CD4-positive, alpha-beta memory T cell (primary cell): ENCODE measurements at regions not wholly inside any gene's neighbourhood (a gene's known extent, or its start where the extent isn't known, plus 50 kb on each side); places are given as distances from the start of the nearest gene placed in this dataset.

Experiments
- CTCF ChIA-PET: fragments of 350-600 bp; sonication (Branson Sonifier 250); formaldehyde crosslinking; loops from one replicate; lab custom pipeline; 2021; ENCODE audit warnings: inconsistent platforms; ENCODE audit not compliant: partially characterized antibody; lab: Charles Lee
- POLR2A ChIA-PET: fragments of 350-600 bp; sonication (Branson Sonifier 250); formaldehyde crosslinking; loops from one replicate; lab custom pipeline; 2021; ENCODE audit not compliant: partially characterized antibody; lab: Charles Lee
- DNase-seq, 5 donors: peaks; one replicate each; pipeline versions ENCODE4 v3.0.0 to v3.0.0-alpha.2; 2020 to 2022; ENCODE audit warnings: mixed read lengths in 1 of 5
- H3K27ac ChIP-seq: one replicate; pipeline ENCODE4 v1.7.0; 2013; ENCODE audit warnings: low read depth, low read length
- H3K27me3 ChIP-seq: 2 replicates; pipeline ENCODE4 v1.7.0; 2013; ENCODE audit warnings: mild to moderate bottlenecking, low read length, moderate library complexity; ENCODE audit not compliant: insufficient read depth
- H3K36me3 ChIP-seq: 2 replicates; pipeline ENCODE4 v1.7.0; 2013; ENCODE audit warnings: mild to moderate bottlenecking, low read length, moderate library complexity; ENCODE audit not compliant: insufficient read depth
- H3K4me1 ChIP-seq: 2 replicates; pipeline ENCODE4 v1.7.0; 2013; ENCODE audit warnings: mild to moderate bottlenecking, low read length, moderate library complexity; ENCODE audit not compliant: insufficient read depth
- H3K4me3 ChIP-seq, 2 donors: one replicate each; pipeline ENCODE4 v1.7.0; 2013; ENCODE audit warnings: low read length in 2 of 2, mild to moderate bottlenecking in 1 of 2
- H3K9me3 ChIP-seq, 2 donors: one replicate each; pipeline ENCODE4 v1.7.0; 2013; ENCODE audit warnings: low read length in 2 of 2, control low read depth in 1 of 2; ENCODE audit not compliant: control insufficient read depth in 1 of 2
- H3K27ac Mint-ChIP-seq, 7 donors: one replicate each; pipeline ENCODE4 v1.8.0; 2020 to 2021; ENCODE audit warnings: mixed read lengths in 7 of 7, mild to moderate bottlenecking in 6 of 7, inconsistent platforms in 3 of 7, moderate library complexity in 3 of 7
- H3K27me3 Mint-ChIP-seq, 2 donors: one replicate each; pipeline ENCODE4 v1.8.0; 2020 to 2021; ENCODE audit warnings: mixed read lengths in 2 of 2
- H3K36me3 Mint-ChIP-seq, 2 donors: one replicate each; pipeline ENCODE4 v1.8.0; 2020 to 2021; ENCODE audit warnings: mixed read lengths in 2 of 2, inconsistent platforms in 1 of 2, mild to moderate bottlenecking in 1 of 2
- H3K4me1 Mint-ChIP-seq, 4 donors: one replicate each; pipeline ENCODE4 v1.8.0; 2020 to 2021; ENCODE audit warnings: mixed read lengths in 4 of 4, mild to moderate bottlenecking in 1 of 4
- H3K4me3 Mint-ChIP-seq, 8 donors: one replicate each; pipeline ENCODE4 v1.8.0; 2020 to 2021; ENCODE audit warnings: mixed read lengths in 8 of 8, mild to moderate bottlenecking in 7 of 8, moderate library complexity in 6 of 8, inconsistent platforms in 3 of 8
- H3K9me3 Mint-ChIP-seq, 8 donors: one replicate each; pipeline ENCODE4 v1.8.0; 2020 to 2021; ENCODE audit warnings: mixed read lengths in 8 of 8, mild to moderate bottlenecking in 5 of 8, inconsistent platforms in 3 of 8, moderate library complexity in 1 of 8
- intact Hi-C: fragments of 100-400 bp; cut with micrococcal nuclease; formaldehyde crosslinking; loops from one replicate; pipeline ENCODE4 v1.15.1; 2023

DNA sequence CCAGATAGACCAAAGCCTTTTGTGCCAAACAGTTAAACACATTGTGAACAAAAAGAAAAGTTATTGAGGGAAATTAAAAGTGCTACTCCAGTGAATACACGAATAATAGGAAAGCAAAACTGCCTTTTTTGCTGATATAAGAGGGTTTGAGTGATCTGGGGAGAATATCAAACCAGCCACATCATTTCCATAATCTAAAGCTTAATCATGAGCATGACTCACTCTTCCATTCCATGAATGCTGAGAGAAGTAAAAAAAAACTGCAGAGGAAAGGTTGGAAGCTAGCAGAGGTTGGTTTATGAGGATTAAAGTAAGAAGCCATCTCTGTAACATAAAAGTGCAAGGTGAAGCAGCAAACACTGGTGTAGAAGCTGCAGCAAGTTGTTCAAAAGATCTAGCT lies 350.6 kb upstream of the NCAM2 start:
- H3K27ac ChIP-seq, result no peak overlapping the region
- Mint-ChIP-seq H3K9me3 (peaks cover 0 to 18% (median 5%) of the 10 kb centered on the region in 8 donors), H3K27me3 (no peaks in the 10 kb centered on the region), H3K4me3 (no peak overlapping the region), H3K4me1 (no peaks in the 10 kb centered on the region), H3K36me3 (no peaks in the 10 kb centered on the region), H3K27ac (no peak overlapping the region)
- no peak overlapping the region for H3K4me3 ChIP-seq
- CTCF ChIA-PET, result no interaction called here
- no peaks in the 10 kb centered on the region for H3K9me3 ChIP-seq
- H3K27me3 ChIP-seq, result no peaks in the 10 kb centered on the region
- intact Hi-C loops, result no loop called here
- H3K36me3 ChIP-seq, result no peaks in the 10 kb centered on the region
- POLR2A ChIA-PET, result no interaction called here
- DNase-seq, result no peak
- H3K4me1 ChIP-seq, result no peaks in the 10 kb centered on the region

- H3K27me3 Mint-ChIP-seq, result no peaks in the 10 kb centered on the region
- H3K4me3 Mint-ChIP-seq, result no peak overlapping the region
- H3K36me3 Mint-ChIP-seq, result no peaks in the 10 kb centered on the region
- no peak for DNase-seq
- Histone ChIP-seq H3K27me3 (no peaks in the 10 kb centered on the region), H3K4me3 (no peak overlapping the region), H3K27ac (no peak overlapping the region), H3K9me3 (no peaks in the 10 kb centered on the region), H3K4me1 (no peaks in the 10 kb centered on the region), H3K36me3 (no peaks in the 10 kb centered on the region)
- ChIA-PET CTCF (no interaction called here), POLR2A (no interaction called here)
- peaks cover 0 to 15% (median 4%) of the 10 kb centered on the region in 8 donors for H3K9me3 Mint-ChIP-seq
- no peak overlapping the region for H3K27ac Mint-ChIP-seq
- no peaks in the 10 kb centered on the region for H3K4me1 Mint-ChIP-seq
- intact Hi-C loops, result no loop called here
Measured at GRCh38 chr21:20649231-20649630, 349.0 kb upstream of the NCAM2 start.

- Histone ChIP-seq H3K9me3 (peaks cover 0 to 3% of the 10 kb centered on the region in 2 donors), H3K4me1 (no peaks in the 10 kb centered on the region), H3K4me3 (no peak overlapping the region), H3K36me3 (no peaks in the 10 kb centered on the region), H3K27ac (no peak overlapping the region), H3K27me3 (no peaks in the 10 kb centered on the region)
- intact Hi-C loops, result no loop called here
- Mint-ChIP-seq H3K27me3 (no peaks in the 10 kb centered on the region), H3K27ac (no peak overlapping the region), H3K4me3 (no peak overlapping the region), H3K9me3 (peaks cover 0 to 14% (median 2%) of the 10 kb centered on the region in 8 donors), H3K36me3 (no peaks in the 10 kb centered on the region), H3K4me1 (no peaks in the 10 kb centered on the region)
- ChIA-PET POLR2A (no interaction called here), CTCF (no interaction called here)
- DNase-seq, result no peak
Measured at GRCh38 chr21:20652846-20653245, 345.4 kb upstream of the NCAM2 start.

GRCh38 chr21:20661246-20661645 lies 337.0 kb upstream of the NCAM2 start:
- Mint-ChIP-seq H3K9me3 (peaks cover 0 to 14% (median 3%) of the 10 kb centered on the region in 8 donors), H3K4me1 (no peaks in the 10 kb centered on the region), H3K36me3 (no peaks in the 10 kb centered on the region), H3K4me3 (no peak overlapping the region), H3K27ac (no peak overlapping the region), H3K27me3 (no peaks in the 10 kb centered on the region)
- Histone ChIP-seq H3K36me3 (no peaks in the 10 kb centered on the region), H3K27me3 (no peaks in the 10 kb centered on the region), H3K4me1 (no peaks in the 10 kb centered on the region), H3K27ac (no peak overlapping the region), H3K9me3 (no peaks in the 10 kb centered on the region), H3K4me3 (no peak overlapping the region)
- CTCF ChIA-PET, result no interaction called here
- DNase-seq, result no peak
- POLR2A ChIA-PET, result no interaction called here
- intact Hi-C loops, result no loop called here

DNA sequence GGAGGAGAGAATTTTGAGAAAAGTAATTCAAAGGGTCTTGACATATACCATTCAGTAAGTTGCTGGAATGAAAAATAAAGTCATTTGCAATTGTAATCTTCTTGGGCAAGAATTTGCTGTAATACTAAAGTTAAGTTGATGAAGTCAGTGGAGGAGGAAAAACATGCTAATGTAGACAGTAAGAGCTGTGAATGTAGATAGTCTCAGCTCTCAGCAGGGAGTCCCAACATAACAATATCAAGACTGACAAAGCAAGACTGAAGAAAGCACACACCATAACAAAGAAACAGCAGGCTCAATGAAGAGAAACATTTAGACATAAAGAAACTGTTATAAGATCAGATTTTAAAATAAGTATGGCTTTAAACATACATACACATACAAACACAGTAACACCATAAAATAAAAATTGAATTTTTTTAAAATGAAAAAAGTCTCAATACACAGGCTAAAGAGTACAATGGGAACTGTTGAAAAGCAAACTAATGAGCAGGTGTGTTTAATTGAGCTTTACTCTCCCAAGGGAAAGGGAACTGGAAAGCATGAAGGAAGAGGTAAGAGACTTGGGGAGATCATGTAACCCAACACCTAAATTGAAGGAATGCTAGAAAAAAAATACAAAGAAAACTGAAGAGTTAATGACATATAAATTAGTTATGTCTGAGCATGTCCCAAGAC lies 336.3 kb upstream of the NCAM2 start:
- CTCF ChIA-PET, result no interaction called here

GRCh38 chr21:20662514-20662913 lies 335.7 kb upstream of the NCAM2 start:
- ChIA-PET CTCF (no interaction called here), POLR2A (no interaction called here)
- H3K4me3 ChIP-seq, result no peak overlapping the region

More for the DNA sequence above, 336.3 kb upstream of the NCAM2 start:
- no peak overlapping the region for H3K4me3 ChIP-seq
- DNase-seq, result no peak
- intact Hi-C loops, result no loop called here
- H3K36me3 Mint-ChIP-seq, result no peaks in the 10 kb centered on the region
- POLR2A ChIA-PET, result no interaction called here
- no peaks in the 10 kb centered on the region for H3K4me1 Mint-ChIP-seq
- H3K4me3 Mint-ChIP-seq, result no peak overlapping the region
- H3K4me1 ChIP-seq, result no peaks in the 10 kb centered on the region
- no peak overlapping the region for H3K27ac Mint-ChIP-seq
- no peaks in the 10 kb centered on the region for H3K36me3 ChIP-seq
- no peak overlapping the region for H3K27ac ChIP-seq
- no peaks in the 10 kb centered on the region for H3K27me3 Mint-ChIP-seq
- H3K9me3 ChIP-seq, result no peaks in the 10 kb centered on the region
- peaks cover 0 to 14% (median 3%) of the 10 kb centered on the region in 8 donors for H3K9me3 Mint-ChIP-seq
- H3K27me3 ChIP-seq, result no peaks in the 10 kb centered on the region

GRCh38 chr21:20667931-20668330 lies 330.3 kb upstream of the NCAM2 start:
- Histone ChIP-seq H3K27ac (no peak overlapping the region), H3K4me1 (no peaks in the 10 kb centered on the region), H3K27me3 (no peaks in the 10 kb centered on the region), H3K36me3 (no peaks in the 10 kb centered on the region), H3K4me3 (no peak overlapping the region), H3K9me3 (no peaks in the 10 kb centered on the region)
- intact Hi-C loops, result no loop called here
- DNase-seq, result no peak
- H3K4me3 Mint-ChIP-seq, result no peak overlapping the region
- ChIA-PET POLR2A (no interaction called here), CTCF (no interaction called here)
- no peak overlapping the region for H3K27ac Mint-ChIP-seq
- no peaks in the 10 kb centered on the region for H3K4me1 Mint-ChIP-seq
- H3K36me3 Mint-ChIP-seq, result no peaks in the 10 kb centered on the region
- peaks cover 0 to 17% (median 8%) of the 10 kb centered on the region in 8 donors for H3K9me3 Mint-ChIP-seq
- H3K27me3 Mint-ChIP-seq, result no peaks in the 10 kb centered on the region

More at GRCh38 chr21:20662514-20662913, 335.7 kb upstream of the NCAM2 start:
- Histone ChIP-seq H3K27me3 (no peaks in the 10 kb centered on the region), H3K27ac (no peak overlapping the region), H3K9me3 (no peaks in the 10 kb centered on the region), H3K4me1 (no peaks in the 10 kb centered on the region), H3K36me3 (no peaks in the 10 kb centered on the region)
- no peak overlapping the region for H3K4me3 Mint-ChIP-seq
- intact Hi-C loops, result no loop called here
- H3K27ac Mint-ChIP-seq, result no peak overlapping the region
- no peaks in the 10 kb centered on the region for H3K36me3 Mint-ChIP-seq
- H3K4me1 Mint-ChIP-seq, result no peaks in the 10 kb centered on the region
- H3K27me3 Mint-ChIP-seq, result no peaks in the 10 kb centered on the region
- DNase-seq, result no peak
- H3K9me3 Mint-ChIP-seq, result peaks cover 0 to 14% (median 4%) of the 10 kb centered on the region in 8 donors
